Gastrocnemius medialis (tissue), 4 donors: ENCODE measurements at regions not wholly inside any gene's neighbourhood (a gene's known extent, or its start where the extent isn't known, plus 50 kb on each side); places are given as distances from the start of the nearest gene placed in this dataset.

Experiments used
- ATAC-seq, 2 donors: fragments of 150-250 bp; one replicate each; pipeline ENCODE4 v1.9.1; 2016
- DNase-seq, 2 donors: peaks; one replicate each; pipeline ENCODE4 v3.0.0-alpha.2; 2019
- H3K27ac ChIP-seq, 4 donors: fragments of 200-600 bp; sonication (generic); 1 replicate in 1 of 4; 2 replicates in 3 of 4; pipeline ENCODE4 v1.5.1; 2016 to 2018; ENCODE audit warnings: mild to moderate bottlenecking in 2 of 4, moderate library complexity in 1 of 4
- H3K27me3 ChIP-seq, 3 donors: fragments of 200-600 bp; sonication (generic) in 2 of 3; 1 replicate in 1 of 3; 2 replicates in 2 of 3; pipeline versions ENCODE4 v1.5.1 to v1.6.0; 2016 to 2019; ENCODE audit warnings: mild to moderate bottlenecking in 1 of 3, moderate library complexity in 1 of 3
- H3K36me3 ChIP-seq, 2 donors: fragments of 200-600 bp; sonication (generic) in 1 of 2; one replicate each; pipeline ENCODE4 v1.5.1; 2017 to 2018
- H3K4me1 ChIP-seq, 2 donors: fragments of 200-600 bp; sonication (generic) in 1 of 2; one replicate each; pipeline ENCODE4 v1.5.1; 2016 to 2017; ENCODE audit warnings: mild to moderate bottlenecking in 2 of 2
- H3K4me3 ChIP-seq, 4 donors: fragments of 200-600 bp; sonication (generic) in 3 of 4; 1 replicate in 1 of 4; 2 replicates in 3 of 4; pipeline ENCODE4 v1.5.1; 2016 to 2019; ENCODE audit warnings: mild to moderate bottlenecking in 2 of 4
- H3K9me3 ChIP-seq, 3 donors: fragments of 200-600 bp; sonication (generic) in 2 of 3; 1 replicate in 1 of 3; 2 replicates in 2 of 3; pipeline ENCODE4 v1.5.1; 2016 to 2019
- CTCF ChIP-seq, 5 experiments: fragments of 450-650 bp in 3 of 5; fragments of 200-600 bp in 2 of 5; sonication (generic) in 2 of 5; IDR thresholded peaks in 4 of 5; conservative IDR thresholded peaks in 1 of 5; 1 replicate in 4 of 5; 2 replicates in 1 of 5; pipeline ENCODE4 v1.5.1; 2016 to 2019; ENCODE audit warnings: antibody characterized with exemption in 5 of 5, mild to moderate bottlenecking in 3 of 5, moderate library complexity in 3 of 5
- POLR2A ChIP-seq, 2 donors: fragments of 450-650 bp; IDR thresholded peaks; one replicate each; pipeline ENCODE4 v1.6.1; 2017; ENCODE audit warnings: antibody characterized with exemption in 2 of 2, mild to moderate bottlenecking in 2 of 2, moderate library complexity in 2 of 2
- in situ Hi-C, 4 donors: fragments of 200-750 bp; cut with MboI; loops; one replicate each; pipeline versions ENCODE4 v1.15.0 to v1.8.0; 2017; ENCODE audit warnings: low sequenced_read_pairs in 4 of 4
- intact Hi-C: fragments of 100-400 bp; cut with DNase I; formaldehyde crosslinking; loops from one replicate; pipeline ENCODE4 v1.15.1; 2023; ENCODE audit warnings: low total_unique reads

DNA sequence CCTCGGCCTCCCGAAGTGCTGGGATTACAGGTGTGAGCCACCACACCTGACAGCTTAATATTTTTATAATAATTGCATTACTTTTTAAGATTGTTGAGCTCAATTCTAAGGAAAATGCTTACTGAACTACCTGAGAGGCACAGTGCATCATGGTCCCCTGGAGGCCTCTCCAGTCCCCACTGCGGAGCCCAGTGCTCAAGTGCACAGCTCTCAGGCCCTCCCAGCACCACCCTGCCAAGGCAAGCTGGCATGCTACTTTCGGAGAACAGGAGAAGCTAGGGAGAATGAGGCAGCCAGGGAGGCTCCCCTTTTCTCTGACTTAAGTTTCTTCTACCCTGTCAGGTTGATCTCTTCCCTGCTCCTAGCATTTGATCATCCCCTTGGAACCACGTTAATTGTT lies 64.2 kb upstream of the CECR2 start:
- peaks cover 17 to 24% of the 10 kb centered on the region in 2 donors for H3K4me1 ChIP-seq
- in situ Hi-C loops, result no loop called here
- H3K27me3 ChIP-seq, result no peaks in the 10 kb centered on the region
- ATAC-seq (no peak), DNase-seq (no peak)
- H3K9me3 ChIP-seq, result no peaks in the 10 kb centered on the region
- H3K27ac ChIP-seq, result peak overlapping the region in 2 of 4 donors; percentile 69 to 82
- no peak for TF ChIP-seq POLR2A (IDR thresholded peaks at IDR 0.05)
- no peak for TF ChIP-seq CTCF (IDR thresholded peaks at IDR 0.05 in 4 of 5, conservative IDR thresholded peaks at IDR 0.05 in 1 of 5)
- intact Hi-C loops, result no loop called here
- no peak overlapping the region for H3K4me3 ChIP-seq
- no peaks in the 10 kb centered on the region for H3K36me3 ChIP-seq

- H3K27me3 ChIP-seq, result no peaks in the 10 kb centered on the region
- no peak for TF ChIP-seq POLR2A (IDR thresholded peaks at IDR 0.05)
- TF ChIP-seq CTCF (IDR thresholded peaks at IDR 0.05 in 4 of 5, conservative IDR thresholded peaks at IDR 0.05 in 1 of 5), result peak in 1 of 5 experiments; percentile 14
- H3K9me3 ChIP-seq, result no peaks in the 10 kb centered on the region
- H3K36me3 ChIP-seq, result no peaks in the 10 kb centered on the region
- H3K4me3 ChIP-seq, result peak overlapping the region in 2 of 4 donors; percentile 13 to 25
- intact Hi-C loops (no loop called here), in situ Hi-C loops (no loop called here)
- ATAC-seq (peak; percentile 74 to 90), DNase-seq (peak; percentile 48 to 64)
- H3K27ac ChIP-seq, result peak overlapping the region; percentile 23 to 82 (median 58)
- peaks cover 14 to 22% of the 10 kb centered on the region in 2 donors for H3K4me1 ChIP-seq
Observed at GRCh38 chr22:17303840-17304779, 65.2 kb upstream of the CECR2 start.

DNA sequence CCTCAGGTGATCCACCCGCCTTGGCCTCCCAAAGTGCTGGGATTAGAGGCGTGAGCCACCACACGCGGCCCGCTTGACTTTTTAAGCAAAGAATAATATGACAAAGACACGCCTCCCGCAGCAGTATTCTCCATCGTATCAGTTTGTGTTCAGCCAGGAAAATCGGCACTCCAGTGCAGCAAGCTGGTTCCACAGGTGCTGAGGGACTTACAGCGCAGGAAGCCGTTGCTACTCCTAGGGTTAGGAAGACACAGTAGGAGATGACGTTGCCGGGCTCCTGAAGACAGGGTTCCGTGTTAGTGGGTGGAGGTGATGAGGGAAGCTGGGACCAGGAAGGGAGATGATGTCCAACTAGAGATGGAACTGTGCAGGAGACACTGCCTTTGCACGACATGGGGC lies 65.8 kb upstream of the CECR2 start:
- ATAC-seq, result no peak
- no peak for DNase-seq
- in situ Hi-C loops, result no loop called here

GRCh38 chr22:17302616-17303015 lies 66.6 kb upstream of the CECR2 start:
- Histone ChIP-seq H3K36me3 (no peaks in the 10 kb centered on the region), H3K4me1 (peaks cover 4 to 8% of the 10 kb centered on the region in 2 donors), H3K4me3 (no peak overlapping the region), H3K9me3 (no peaks in the 10 kb centered on the region), H3K27ac (no peak overlapping the region), H3K27me3 (no peaks in the 10 kb centered on the region)
- DNase-seq (no peak), ATAC-seq (no peak)
- TF ChIP-seq POLR2A (IDR thresholded peaks at IDR 0.05), result no peak
- TF ChIP-seq CTCF (IDR thresholded peaks at IDR 0.05 in 4 of 5, conservative IDR thresholded peaks at IDR 0.05 in 1 of 5), result no peak
- intact Hi-C loops (no loop called here), in situ Hi-C loops (no loop called here)

More for the DNA sequence above, 65.8 kb upstream of the CECR2 start:
- Histone ChIP-seq H3K9me3 (no peaks in the 10 kb centered on the region), H3K27me3 (no peaks in the 10 kb centered on the region), H3K36me3 (no peaks in the 10 kb centered on the region), H3K4me1 (peaks cover 8 to 15% of the 10 kb centered on the region in 2 donors), H3K4me3 (no peak overlapping the region), H3K27ac (peak overlapping the region in 2 of 4 donors; percentile 69 to 82)
- TF ChIP-seq CTCF (IDR thresholded peaks at IDR 0.05 in 4 of 5, conservative IDR thresholded peaks at IDR 0.05 in 1 of 5) (no peak), POLR2A (IDR thresholded peaks at IDR 0.05) (no peak)
- intact Hi-C loops, result no loop called here
